ENCODE measurements at regions not wholly inside any gene's neighbourhood (a gene's known extent, or its start where the extent isn't known, plus 50 kb on each side); places are given as distances from the start of the nearest gene placed in this dataset.
A peak's percentile ranks its signal among the peaks of the same experiment; 100 is the strongest.

GRCh38 chr1:185645162-185645640, 89.0 kb upstream of the HMCN1 start:
- DNase-seq (ENCODE audit: low spot score), result no peak

- DNase-seq (ENCODE audit: low spot score), result no peak
Measured at GRCh38 chr1:185644531-185644930, 89.7 kb upstream of the HMCN1 start.

GRCh38 chr1:185636848-185637247, 97.3 kb upstream of the HMCN1 start:
- DNase-seq (ENCODE audit: low spot score), result no peak

- no peak for DNase-seq (ENCODE audit: low spot score)
Measured at GRCh38 chr1:185634704-185635103, 99.5 kb upstream of the HMCN1 start.

- DNase-seq (ENCODE audit: low spot score), result no peak
Measured at GRCh38 chr1:185632659-185633423, 101.3 kb upstream of the HMCN1 start.

GRCh38 chr1:185631843-185632242, 102.3 kb upstream of the HMCN1 start:
- no peak for DNase-seq (ENCODE audit: low spot score)

- no peak for DNase-seq (ENCODE audit: low spot score)
Measured at GRCh38 chr1:185627761-185628501, 106.3 kb upstream of the HMCN1 start.

- DNase-seq (ENCODE audit: low spot score), result no peak
Measured at GRCh38 chr1:185627171-185627570, 107.0 kb upstream of the HMCN1 start.

GRCh38 chr1:185626344-185626743, 107.8 kb upstream of the HMCN1 start:
- DNase-seq (ENCODE audit: low spot score), result no peak

GRCh38 chr1:185610954-185611353, 123.2 kb upstream of the HMCN1 start:
- no peak for DNase-seq (ENCODE audit: low spot score)

- no peak for DNase-seq (ENCODE audit: low spot score)
Measured at GRCh38 chr1:185608177-185608576, 126.0 kb upstream of the HMCN1 start.

GRCh38 chr1:185603158-185603557, 131.0 kb upstream of the HMCN1 start:
- no peak for DNase-seq (ENCODE audit: low spot score)

- no peak for DNase-seq (ENCODE audit: low spot score)
Measured at GRCh38 chr1:185601189-185601588, 133.0 kb upstream of the HMCN1 start.

- no peak for DNase-seq (ENCODE audit: low spot score)
Measured at GRCh38 chr1:185600641-185601040, 133.6 kb upstream of the HMCN1 start.

- no peak for DNase-seq (ENCODE audit: low spot score)
Measured at GRCh38 chr1:185598332-185598731, 135.9 kb upstream of the HMCN1 start.

GRCh38 chr1:185595835-185596667, 138.1 kb upstream of the HMCN1 start:
- peak; percentile 60 for DNase-seq (ENCODE audit: low spot score)

- no peak for DNase-seq (ENCODE audit: low spot score)
Measured at GRCh38 chr1:185594786-185595410, 139.3 kb upstream of the HMCN1 start.

- no peak for DNase-seq (ENCODE audit: low spot score)
Measured at GRCh38 chr1:185593271-185593670, 140.9 kb upstream of the HMCN1 start.

- DNase-seq (ENCODE audit: low spot score), result no peak
Measured at GRCh38 chr1:185585770-185586169, 148.4 kb upstream of the HMCN1 start.

GRCh38 chr1:185581961-185582725, 152.0 kb upstream of the HMCN1 start:
- DNase-seq (ENCODE audit: low spot score), result no peak

- DNase-seq (ENCODE audit: low spot score), result no peak
Measured at GRCh38 chr1:185581020-185581419, 153.2 kb upstream of the HMCN1 start.

All from CD4-positive, alpha-beta T cell treated with Interleukin-6 at 100 ng/mL for 8 hours (primary cell).